Esophagus muscularis mucosa (tissue), 4 donors: ENCODE measurements at regions not wholly inside any gene's neighbourhood (a gene's known extent, or its start where the extent isn't known, plus 50 kb on each side); places are given as distances from the start of the nearest gene placed in this dataset.

Source experiments
- DNase-seq: peaks from one replicate; pipeline ENCODE4 v3.0.0-alpha.2; 2017; ENCODE audit errors: extremely low spot score
- H3K27ac ChIP-seq, 4 donors: fragments of 200-600 bp; sonication (generic); replicated peaks in 1 of 4; 1 replicate in 3 of 4; 2 replicates in 1 of 4; pipeline ENCODE4 v1.5.1; 2016 to 2019; ENCODE audit warnings: mild to moderate bottlenecking in 1 of 4
- H3K27me3 ChIP-seq, 4 donors: fragments of 200-600 bp; sonication (generic); one replicate each; pipeline versions ENCODE4 v1.5.1 to v1.6.0; 2016 to 2019
- H3K36me3 ChIP-seq, 4 donors: fragments of 200-600 bp; sonication (generic); one replicate each; pipeline ENCODE4 v1.5.1; 2016 to 2019
- H3K4me1 ChIP-seq, 4 donors: fragments of 200-600 bp; sonication (generic); one replicate each; pipeline ENCODE4 v1.5.1; 2016 to 2019
- H3K4me3 ChIP-seq, 4 donors: fragments of 200-600 bp; sonication (generic); 1 replicate in 2 of 4; 2 replicates in 2 of 4; pipeline ENCODE4 v1.5.1; 2016 to 2019; ENCODE audit warnings: mild to moderate bottlenecking in 4 of 4, moderate library complexity in 1 of 4
- H3K9me3 ChIP-seq, 4 donors: fragments of 200-600 bp; sonication (generic); 1 replicate in 3 of 4; 2 replicates in 1 of 4; pipeline ENCODE4 v1.5.1; 2016 to 2019
- CTCF ChIP-seq, 3 experiments: fragments of 200-600 bp in 2 of 3; fragments of 450-650 bp in 1 of 3; sonication (generic) in 2 of 3; IDR thresholded peaks; one replicate each; pipeline ENCODE4 v1.5.1; 2017 to 2019; ENCODE audit warnings: antibody characterized with exemption in 3 of 3, mild to moderate bottlenecking in 2 of 3, moderate library complexity in 1 of 3
- EP300 ChIP-seq: sonication (generic); formaldehyde crosslinking; IDR thresholded peaks from one replicate; pipeline ENCODE4 v1.6.1; 2017; ENCODE audit warnings: antibody characterized with exemption
- POLR2A ChIP-seq: fragments of 450-650 bp; IDR thresholded peaks from one replicate; pipeline ENCODE4 v1.6.1; 2017; ENCODE audit warnings: antibody characterized with exemption, moderate library complexity, mild to moderate bottlenecking, low read depth
- POLR2AphosphoS5 ChIP-seq, 2 donors: sonication (generic); formaldehyde crosslinking; IDR thresholded peaks; one replicate each; pipeline ENCODE4 v1.6.1; 2017; ENCODE audit warnings: antibody characterized with exemption in 2 of 2
- WGBS: methylation state at CpG from one replicate; pipeline ENCODE4 v1.1.5; 2018; 5-methylcytosine and 5-hydroxymethylcytosine counted together
- intact Hi-C: fragments of 100-400 bp; cut with DNase I; formaldehyde crosslinking; loops from one replicate; pipeline ENCODE4 v1.15.1; 2023

DNA sequence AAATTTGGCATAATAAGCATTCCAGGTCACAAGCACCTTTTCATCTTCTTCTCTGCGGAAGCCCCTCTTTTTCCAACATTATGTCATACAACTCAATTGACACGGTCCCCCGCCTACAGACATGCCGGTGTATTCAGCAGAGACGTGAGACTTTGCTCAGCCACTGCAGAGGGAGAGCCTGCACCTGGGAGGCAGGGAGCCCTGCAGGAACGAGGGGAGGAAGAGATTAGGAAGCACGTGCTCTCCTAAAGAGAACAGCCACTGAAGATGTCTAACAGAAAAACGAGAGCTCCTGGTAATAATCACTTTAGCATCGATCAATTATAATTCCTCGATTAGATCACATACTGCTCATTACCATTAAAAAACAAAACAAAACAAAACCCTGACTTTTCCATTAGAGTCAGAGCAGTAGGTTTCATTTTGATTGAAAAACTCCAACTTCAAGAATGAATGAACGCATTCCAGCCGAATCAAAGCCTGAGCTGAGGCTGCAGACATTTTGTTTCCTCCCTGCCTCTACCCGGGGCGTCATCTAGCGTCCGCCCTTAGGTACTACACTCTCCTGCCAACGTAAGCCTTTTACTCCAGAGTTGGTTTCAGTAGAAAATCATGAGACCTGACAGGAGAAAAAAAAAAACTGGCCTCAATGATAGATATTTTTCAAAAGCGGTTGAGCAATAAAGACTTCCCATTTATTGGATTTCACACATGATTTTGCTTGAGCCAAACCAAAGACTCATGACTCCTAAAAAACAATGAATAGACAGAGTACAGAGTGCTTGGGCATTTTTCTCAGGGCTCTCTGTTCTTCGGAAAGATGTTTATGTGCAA is 194.5 kb downstream of the KATNAL1 start:
- no peak for DNase-seq
- Histone ChIP-seq H3K27me3 (no peaks in the 10 kb centered on the region), H3K4me1 (peaks cover 22 to 44% (median 40%) of the 10 kb centered on the region in 4 donors), H3K27ac (peak overlapping the region; percentile 31 to 73 (median 59)), H3K4me3 (peak overlapping the region in 2 of 4 donors; percentile 3 to 14), H3K9me3 (no peaks in the 10 kb centered on the region), H3K36me3 (no peaks in the 10 kb centered on the region)
- intact Hi-C loops = loop anchor here (2.0 to 10.0 kb wide), 3 partner anchors 191 to 518 kb away; partner anchors contain the start of gene SLC7A1
- WGBS = 25% methylated on average over 19 of the region's 19 CpGs
- TF ChIP-seq CTCF (IDR thresholded peaks at IDR 0.05) (peak in 2 of 3 experiments; percentile 97 to 99), POLR2A (no peak), EP300 (no peak), POLR2AphosphoS5 (IDR thresholded peaks at IDR 0.05) (peak; percentile 12 to 65)

GRCh38 chr13:30111810-30112209 is 195.5 kb downstream of the KATNAL1 start:
- 76% methylated on average over 5 of the region's 5 CpGs for WGBS
- no peak for DNase-seq
- peaks cover 22 to 44% (median 40%) of the 10 kb centered on the region in 4 donors for H3K4me1 ChIP-seq
- TF ChIP-seq POLR2A = no peak
- TF ChIP-seq CTCF (IDR thresholded peaks at IDR 0.05) = no peak
- no peak for TF ChIP-seq EP300
- TF ChIP-seq POLR2AphosphoS5 (IDR thresholded peaks at IDR 0.05) = no peak
- no peaks in the 10 kb centered on the region for H3K27me3 ChIP-seq
- no peaks in the 10 kb centered on the region for H3K9me3 ChIP-seq
- no peak overlapping the region for H3K27ac ChIP-seq
- intact Hi-C loops = loop anchor here (2.0 to 10.0 kb wide), 3 partner anchors 190 to 517 kb away; partner anchors contain the start of gene SLC7A1
- H3K4me3 ChIP-seq = no peak overlapping the region
- H3K36me3 ChIP-seq = no peaks in the 10 kb centered on the region

GRCh38 chr13:30110301-30111070 is 196.9 kb downstream of the KATNAL1 start:
- H3K9me3 ChIP-seq = no peaks in the 10 kb centered on the region
- no peaks in the 10 kb centered on the region for H3K27me3 ChIP-seq
- peaks cover 22 to 40% (median 37%) of the 10 kb centered on the region in 4 donors for H3K4me1 ChIP-seq
- intact Hi-C loops = loop anchor here (5.0 to 10.0 kb wide), 2 partner anchors 188 to 516 kb away; partner anchors contain the start of gene SLC7A1
- no peaks in the 10 kb centered on the region for H3K36me3 ChIP-seq
- TF ChIP-seq EP300 = no peak
- no peak for TF ChIP-seq POLR2AphosphoS5 (IDR thresholded peaks at IDR 0.05)
- TF ChIP-seq POLR2A = no peak
- no peak for TF ChIP-seq CTCF (IDR thresholded peaks at IDR 0.05)
- WGBS = 91% methylated on average over 7 of the region's 11 CpGs
- DNase-seq = no peak
- no peak overlapping the region for H3K4me3 ChIP-seq
- no peak overlapping the region for H3K27ac ChIP-seq

DNA sequence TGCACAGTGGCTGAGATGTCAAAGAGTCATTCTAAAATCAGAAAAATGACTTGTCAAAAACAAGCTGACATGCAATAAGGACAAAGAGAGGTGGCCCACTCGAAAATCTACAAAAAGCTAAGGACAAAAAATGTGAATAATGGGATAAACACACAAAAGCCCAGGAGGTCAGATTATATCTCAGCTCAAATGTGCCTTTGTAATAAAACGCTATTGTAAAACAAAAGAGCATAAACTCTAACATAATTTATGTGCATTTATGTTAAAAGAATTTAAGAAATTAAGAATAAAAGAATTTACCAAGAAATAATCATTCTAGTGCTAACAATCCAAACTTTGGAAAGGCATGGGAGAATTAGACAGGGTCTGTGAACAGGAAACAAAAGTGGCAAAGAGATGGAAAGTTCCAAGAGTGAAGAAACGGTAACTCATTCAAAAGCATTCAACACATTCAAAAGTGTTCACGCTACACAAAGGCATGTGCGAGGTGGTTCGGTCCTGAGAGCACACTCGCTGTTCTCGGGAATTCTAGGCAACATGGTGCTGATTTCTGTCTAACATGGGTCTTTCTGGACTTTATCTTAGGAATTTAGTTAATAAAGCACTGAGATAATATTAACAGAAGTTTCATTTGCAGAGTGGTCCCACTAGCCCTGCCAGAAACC is 197.7 kb downstream of the KATNAL1 start:
- no peak for TF ChIP-seq CTCF (IDR thresholded peaks at IDR 0.05)
- no peak for TF ChIP-seq POLR2A
- TF ChIP-seq EP300 = no peak
- no peak for TF ChIP-seq POLR2AphosphoS5 (IDR thresholded peaks at IDR 0.05)
- no peaks in the 10 kb centered on the region for H3K36me3 ChIP-seq
- WGBS = 93% methylated on average over 8 of the region's 8 CpGs
- intact Hi-C loops = loop anchor here (5.0 to 10.0 kb wide), 2 partner anchors 187 to 515 kb away; partner anchors contain the start of gene SLC7A1
- H3K27ac ChIP-seq = no peak overlapping the region
- no peak overlapping the region for H3K4me3 ChIP-seq
- H3K27me3 ChIP-seq = no peaks in the 10 kb centered on the region
- no peaks in the 10 kb centered on the region for H3K9me3 ChIP-seq
- H3K4me1 ChIP-seq = peaks cover 17 to 33% (median 28%) of the 10 kb centered on the region in 4 donors
- DNase-seq = no peak
